ENCODE measurements at regions not wholly inside any gene's neighbourhood (a gene's known extent, or its start where the extent isn't known, plus 50 kb on each side); places are given as distances from the start of the nearest gene placed in this dataset.

- intact Hi-C loops (cut with DNase I), result no loop called here
- Histone ChIP-seq H3K27me3 (no peaks in the 10 kb centered on the region), H3K36me3 (no peaks in the 10 kb centered on the region), H3K4me3 (no peak overlapping the region), H3K4me1 (no peaks in the 10 kb centered on the region), H3K27ac (no peak overlapping the region), H3K9me3 (peaks cover 0 to 4% (median 0%) of the 10 kb centered on the region in 11 donors)
- TF ChIP-seq CTCF (IDR thresholded peaks at IDR 0.05), result no peak
- no peak for ATAC-seq
- no peak for DNase-seq
- WGBS, 2 donors, result 68 to 70% methylated on average over 5 of the region's 5 CpGs
These were observed 487.4 kb upstream of the TENM3 start for GRCh38 chr4:181755846-181756245.

DNA sequence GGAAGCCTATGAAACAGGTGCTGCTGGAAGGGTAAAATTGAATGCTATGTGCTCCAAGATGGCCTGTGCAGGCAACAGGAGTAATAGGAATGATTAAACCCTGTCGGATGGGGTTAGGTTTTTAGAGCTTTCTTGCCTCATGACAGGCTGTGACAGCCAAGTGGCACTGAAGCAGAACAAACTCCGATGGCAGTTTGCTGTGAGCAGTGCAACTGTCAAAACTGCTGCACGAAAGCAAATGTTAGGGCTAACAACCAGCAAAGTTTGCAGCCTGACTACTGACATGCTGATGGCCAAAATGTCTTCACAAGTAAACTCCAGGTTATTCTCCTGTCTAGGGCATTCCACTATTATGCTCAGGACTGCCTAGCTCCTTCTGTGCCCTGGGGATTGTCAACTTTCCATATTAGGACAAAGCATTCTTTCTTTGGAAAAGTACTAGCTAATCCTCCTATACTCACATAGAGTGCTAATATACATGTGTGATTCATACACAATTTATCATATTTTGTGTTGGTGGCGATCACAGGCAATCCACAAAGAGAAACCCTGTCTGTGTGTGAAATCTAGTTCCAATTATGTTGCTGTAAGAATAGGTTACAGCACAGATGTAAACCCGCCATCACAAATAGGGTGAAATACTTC is 486.6 kb upstream of the TENM3 start:
- H3K27me3 ChIP-seq, result no peaks in the 10 kb centered on the region
- H3K36me3 ChIP-seq, result no peaks in the 10 kb centered on the region
- peaks cover 0 to 4% (median 0%) of the 10 kb centered on the region in 11 donors for H3K9me3 ChIP-seq
- WGBS, 2 donors, result 63 to 69% methylated on average over 5 of the region's 5 CpGs
- no peak overlapping the region for H3K27ac ChIP-seq
- ATAC-seq (no peak), DNase-seq (no peak)
- TF ChIP-seq CTCF (IDR thresholded peaks at IDR 0.05), result no peak
- no peak overlapping the region for H3K4me3 ChIP-seq
- no peaks in the 10 kb centered on the region for H3K4me1 ChIP-seq
- intact Hi-C loops (cut with DNase I), result no loop called here

GRCh38 chr4:181757098-181757497 is 486.1 kb upstream of the TENM3 start:
- DNase-seq, result no peak
- WGBS, 2 donors, result 63 to 73% methylated on average over 3 of the region's 3 CpGs
- H3K9me3 ChIP-seq, result peaks cover 0 to 4% (median 0%) of the 10 kb centered on the region in 11 donors
- no peak overlapping the region for H3K4me3 ChIP-seq
- no peaks in the 10 kb centered on the region for H3K4me1 ChIP-seq
- no peaks in the 10 kb centered on the region for H3K27me3 ChIP-seq
- H3K36me3 ChIP-seq, result no peaks in the 10 kb centered on the region
- no peak overlapping the region for H3K27ac ChIP-seq
- TF ChIP-seq CTCF (IDR thresholded peaks at IDR 0.05), result no peak
- no peak for ATAC-seq
- intact Hi-C loops (cut with DNase I), result no loop called here

DNA sequence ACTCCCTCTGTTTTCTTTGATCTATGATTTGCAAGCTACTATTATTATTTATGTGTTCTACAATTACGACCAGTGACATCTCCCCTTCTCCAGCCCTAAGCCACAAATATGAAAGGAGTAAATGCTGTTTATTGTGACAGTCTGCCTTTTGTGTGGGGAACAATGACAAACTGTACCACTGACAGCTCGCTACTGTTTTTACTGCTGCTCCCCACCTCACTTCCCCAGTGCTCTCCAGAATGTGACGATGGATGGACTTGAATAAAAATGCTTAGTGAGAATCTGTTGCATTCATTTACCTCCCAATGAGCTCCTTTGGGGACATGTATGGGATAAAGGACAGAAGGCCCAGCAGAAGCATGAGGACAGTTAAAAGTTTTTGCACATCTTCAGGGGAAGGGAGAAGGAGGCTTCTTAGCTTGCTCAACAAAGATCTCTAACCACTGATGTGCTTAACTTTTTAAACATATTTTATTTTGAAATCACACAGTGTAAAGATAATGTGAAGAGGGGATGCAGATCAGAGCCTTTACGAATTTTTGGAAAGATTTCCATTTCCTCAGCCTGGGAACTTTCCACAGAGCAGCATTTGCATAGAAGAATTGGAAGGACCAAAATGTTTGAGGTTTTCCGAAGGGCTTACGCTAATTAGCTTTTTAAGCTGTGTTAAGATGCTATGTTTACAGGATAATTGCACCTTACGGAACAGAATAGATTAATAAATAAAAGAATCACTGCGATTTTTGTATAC is 485.1 kb upstream of the TENM3 start:
- intact Hi-C loops (cut with DNase I), result no loop called here
- 69 to 72% methylated on average over 8 of the region's 8 CpGs for whole genome bisulfite sequencing, 2 donors
- Histone ChIP-seq H3K9me3 (peaks cover 0 to 4% (median 0%) of the 10 kb centered on the region in 11 donors), H3K27ac (no peak overlapping the region), H3K4me3 (no peak overlapping the region), H3K36me3 (no peaks in the 10 kb centered on the region), H3K4me1 (no peaks in the 10 kb centered on the region), H3K27me3 (no peaks in the 10 kb centered on the region)
- no peak for DNase-seq
- no peak for TF ChIP-seq CTCF (IDR thresholded peaks at IDR 0.05)
- no peak for ATAC-seq
